ENCODE measurements at regions not wholly inside any gene's neighbourhood (a gene's known extent, or its start where the extent isn't known, plus 50 kb on each side); places are given as distances from the start of the nearest gene placed in this dataset.

DNA sequence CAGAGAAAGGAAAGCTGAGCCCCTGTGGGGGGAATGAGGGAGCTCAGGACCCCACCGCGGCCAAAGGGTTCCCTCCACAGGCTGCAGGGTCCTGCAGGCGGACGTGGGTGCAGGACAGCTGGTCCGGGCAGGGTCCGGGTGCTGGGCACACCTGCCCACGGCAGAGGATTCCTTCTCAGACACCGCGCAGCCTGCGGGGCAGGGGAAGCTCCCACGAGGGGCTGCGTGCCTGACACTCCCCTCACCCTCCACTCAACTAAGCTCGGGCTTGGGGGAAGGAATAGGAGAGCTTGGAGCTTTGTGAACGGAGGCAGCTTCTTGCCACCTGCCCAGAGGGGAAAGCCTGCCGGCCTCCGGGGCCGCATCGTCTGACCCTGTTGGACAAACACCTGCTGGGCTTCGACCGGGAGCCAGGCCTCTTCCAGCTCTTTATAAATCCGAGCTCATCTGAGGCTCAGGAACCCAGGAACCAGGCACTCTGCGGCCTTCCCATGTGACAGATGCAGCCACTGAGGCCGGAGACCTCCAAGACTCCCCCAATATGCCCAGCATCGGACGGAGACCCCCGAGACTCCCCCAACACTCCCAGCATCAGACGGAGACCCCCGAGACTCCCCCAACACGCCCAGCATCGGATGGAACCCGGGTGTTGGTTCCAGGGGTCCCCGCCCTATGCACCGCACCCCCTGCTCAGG lies 97.3 kb downstream of the PDGFA start:
- DNase-seq (ENCODE audit: low read depth in 2 of 2, low spot score in 1 of 2) = no peak

DNA sequence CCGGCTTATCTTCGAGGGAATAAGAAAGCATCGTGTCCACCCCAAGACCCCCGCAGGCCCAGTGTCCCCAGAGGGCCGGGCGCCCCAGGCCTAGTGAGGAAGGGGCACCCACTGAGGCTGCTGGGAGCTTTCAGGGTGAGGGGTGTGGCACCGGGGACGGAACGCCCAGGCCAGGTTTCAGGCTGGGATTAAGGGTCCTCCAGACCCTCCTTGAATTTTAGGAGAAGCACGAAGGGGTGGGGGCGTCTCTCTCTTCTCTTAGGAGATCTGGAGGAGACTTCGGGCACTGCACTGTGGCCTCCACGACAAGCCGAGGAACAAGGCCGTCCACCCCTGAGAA lies 96.8 kb downstream of the PDGFA start:
- DNase-seq (ENCODE audit: low read depth in 2 of 2, low spot score in 1 of 2) = no peak

DNA sequence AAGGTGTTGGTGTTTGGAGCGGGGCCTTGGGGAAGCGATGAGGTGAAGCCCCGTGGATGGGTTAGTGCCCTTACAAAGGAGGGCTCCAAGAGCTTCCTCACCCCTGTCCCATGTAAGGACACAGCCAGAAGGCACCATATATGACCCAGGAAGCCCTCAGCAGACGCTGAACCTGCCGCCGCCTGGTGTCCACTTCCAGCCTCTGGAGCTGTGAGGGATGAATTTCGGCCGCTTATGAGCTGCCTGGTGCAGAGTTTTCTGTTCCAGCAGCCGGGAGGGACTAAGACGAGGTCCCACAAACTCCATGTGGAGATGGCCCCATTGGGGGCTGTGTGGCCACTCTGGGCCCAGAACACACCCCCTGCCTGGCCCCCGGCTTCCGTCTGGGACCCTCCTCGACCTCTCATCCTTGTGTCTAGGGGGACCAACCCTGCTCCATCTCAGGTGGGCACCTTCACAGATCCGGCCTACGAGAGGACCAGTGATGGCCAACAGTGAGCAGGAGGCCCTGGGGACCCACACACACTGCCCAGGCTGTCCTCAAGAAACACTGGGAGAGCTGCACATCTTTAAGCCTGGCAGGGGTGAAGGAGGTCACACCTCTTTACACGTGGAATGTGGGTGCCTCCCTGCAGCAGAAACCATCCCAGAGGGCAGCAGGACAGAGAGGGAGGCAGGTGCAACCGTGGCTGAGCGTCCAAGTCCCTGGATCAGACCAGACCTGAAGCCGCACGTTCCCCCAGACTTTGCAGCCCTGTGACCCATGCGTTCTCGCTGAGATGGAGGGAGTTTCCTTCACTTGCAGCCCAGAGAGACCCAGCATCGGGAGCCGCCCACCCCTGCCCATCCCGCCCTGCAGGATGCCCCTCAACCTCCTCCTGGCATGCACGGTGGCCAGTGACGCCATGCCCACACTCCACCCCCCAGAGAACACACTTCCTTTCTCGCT lies 96.1 kb downstream of the PDGFA start:
- no peak for DNase-seq (ENCODE audit: low read depth in 2 of 2, low spot score in 1 of 2)

DNA sequence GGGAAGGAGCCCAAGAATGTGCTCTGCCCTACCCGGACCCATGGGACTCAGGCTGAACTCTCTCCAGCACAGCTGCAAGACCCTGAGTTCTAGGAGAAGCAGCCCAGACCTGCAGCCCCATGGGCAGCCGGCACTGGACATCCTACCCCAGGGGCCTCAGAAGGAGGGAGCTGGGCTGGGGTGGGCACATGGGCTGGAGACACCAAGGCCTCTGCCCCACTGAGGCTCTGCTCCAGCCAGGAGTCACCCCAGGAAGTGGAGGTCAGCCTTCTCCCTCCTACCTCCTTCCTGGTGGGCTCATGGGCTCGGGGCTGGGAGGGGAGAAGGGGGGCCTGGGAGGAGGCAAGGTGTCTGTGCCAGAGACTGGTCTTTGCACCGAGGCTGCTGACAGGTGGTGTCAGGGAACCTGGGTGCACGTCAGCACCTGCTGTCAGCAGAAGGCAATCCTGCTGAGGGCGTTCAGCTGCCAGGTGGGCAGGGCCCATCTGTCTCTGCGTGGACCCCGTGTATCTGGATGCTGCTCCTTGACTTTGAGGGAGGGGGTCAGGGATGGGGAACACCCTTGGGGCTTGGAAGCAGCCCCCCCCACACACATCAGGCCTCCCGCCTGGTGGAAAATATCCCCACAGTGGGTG lies 95.2 kb downstream of the PDGFA start:
- no peak for DNase-seq (ENCODE audit: low read depth in 2 of 2, low spot score in 1 of 2)

DNA sequence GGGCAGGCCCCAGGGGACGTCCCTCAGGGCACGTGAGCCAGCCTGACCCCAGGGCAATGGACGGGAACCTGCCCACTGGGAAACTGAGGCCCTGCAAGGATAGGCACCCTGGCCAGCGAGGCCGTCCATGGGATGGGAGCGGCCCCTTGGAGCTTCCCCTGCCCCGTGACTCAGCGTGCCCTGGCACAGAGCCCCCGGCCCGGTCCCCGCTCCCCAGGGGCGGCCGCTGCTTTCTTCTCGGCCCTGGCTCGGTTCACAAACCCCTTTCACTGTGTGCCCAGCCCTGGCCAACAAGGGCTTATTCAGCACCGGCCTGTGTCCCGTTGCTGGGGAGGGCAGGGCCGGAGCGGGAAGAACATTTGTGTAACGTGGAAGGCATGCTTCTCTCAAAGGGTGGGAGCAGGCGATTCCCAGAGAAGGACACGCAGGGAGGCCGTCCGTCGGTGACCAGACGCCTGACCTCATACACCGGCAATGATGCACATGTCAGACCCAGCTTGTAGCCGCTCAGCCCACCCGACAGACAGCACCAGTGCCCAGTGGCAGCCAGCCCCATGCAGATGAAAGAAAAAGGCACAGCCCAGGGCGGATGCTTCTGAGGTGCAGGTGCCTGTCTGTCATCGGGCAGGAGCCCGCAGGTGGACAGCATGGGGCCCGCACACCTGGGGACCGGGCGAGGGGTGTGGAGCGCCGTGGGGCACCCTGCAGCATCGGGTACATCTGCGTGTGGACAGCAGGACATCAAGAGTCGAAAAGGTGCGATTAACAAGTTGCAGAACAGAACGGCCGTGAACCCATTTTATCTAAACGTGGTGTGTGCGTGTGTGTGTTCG lies 94.5 kb downstream of the PDGFA start:
- DNase-seq (ENCODE audit: low read depth in 2 of 2, low spot score in 1 of 2) = no peak

DNA sequence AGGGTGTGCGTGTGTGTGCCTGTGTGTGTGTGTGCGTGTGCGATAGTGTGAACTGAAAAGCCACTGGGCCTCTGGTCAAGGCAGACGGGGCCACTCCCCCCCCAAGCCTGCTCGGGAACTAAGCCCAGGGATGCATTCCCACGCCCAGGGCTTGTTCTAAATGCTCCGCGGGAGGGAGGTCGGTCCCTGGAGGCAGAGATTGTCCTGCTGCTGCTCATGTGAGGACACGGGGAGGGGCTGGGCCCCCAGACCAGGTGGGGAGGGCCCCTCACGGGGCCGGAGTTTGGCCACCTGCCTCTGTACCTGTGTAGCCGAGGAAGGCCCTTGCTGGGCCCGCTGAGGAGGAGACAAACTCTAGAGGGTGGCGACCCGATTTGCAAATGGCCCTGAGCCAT lies 93.9 kb downstream of the PDGFA start:
- DNase-seq (ENCODE audit: low read depth in 2 of 2, low spot score in 1 of 2) = no peak

DNA sequence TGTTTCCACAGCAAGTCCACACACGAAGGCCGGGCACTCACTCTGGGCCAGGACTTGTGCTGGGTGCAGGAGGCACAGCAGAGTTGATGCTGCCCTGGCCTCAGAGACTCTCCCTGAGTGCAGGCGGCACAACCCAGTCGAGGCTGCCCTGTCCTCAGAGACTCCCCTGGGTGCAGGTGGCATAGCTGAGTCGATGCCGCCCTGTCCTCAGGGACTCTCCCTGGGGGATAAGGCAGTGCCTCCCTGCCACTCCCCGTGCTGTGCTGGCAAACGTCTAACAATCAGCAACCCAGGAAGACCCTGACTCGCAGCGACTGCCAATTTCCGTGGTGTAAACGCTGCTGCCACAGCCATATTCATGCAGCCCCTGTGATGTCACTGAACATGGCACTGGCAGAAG lies 93.1 kb downstream of the PDGFA start:
- no peak for DNase-seq (ENCODE audit: low read depth in 2 of 2, low spot score in 1 of 2)

DNA sequence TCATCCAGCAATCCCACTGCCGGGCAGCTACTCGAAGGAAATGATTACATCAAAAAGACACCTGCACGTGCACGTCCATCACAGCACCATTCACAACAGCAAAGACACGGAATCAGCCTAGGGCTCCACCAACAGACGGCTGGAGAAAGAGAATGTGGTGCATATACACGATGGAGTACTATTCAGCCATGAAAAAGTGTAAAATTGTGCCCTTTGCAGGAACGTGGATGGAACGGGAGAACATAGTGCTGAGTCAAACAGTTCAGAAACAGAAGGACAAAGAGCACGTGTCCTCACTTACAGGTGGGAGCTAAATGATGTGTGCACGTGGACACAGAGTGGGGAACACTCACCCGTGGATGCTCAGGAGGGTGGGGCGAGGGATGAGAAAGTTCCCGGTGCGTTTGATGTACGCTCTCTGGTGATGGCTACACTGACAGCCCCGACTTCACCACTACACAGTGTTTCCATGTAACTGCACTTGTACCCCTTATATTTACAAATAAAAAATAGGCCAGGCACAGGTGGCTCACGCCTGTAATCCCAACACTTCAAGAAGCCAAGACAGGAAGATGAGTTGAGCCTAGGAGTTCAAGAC lies 92.0 kb downstream of the PDGFA start:
- no peak for DNase-seq (ENCODE audit: low read depth in 2 of 2, low spot score in 1 of 2)

DNA sequence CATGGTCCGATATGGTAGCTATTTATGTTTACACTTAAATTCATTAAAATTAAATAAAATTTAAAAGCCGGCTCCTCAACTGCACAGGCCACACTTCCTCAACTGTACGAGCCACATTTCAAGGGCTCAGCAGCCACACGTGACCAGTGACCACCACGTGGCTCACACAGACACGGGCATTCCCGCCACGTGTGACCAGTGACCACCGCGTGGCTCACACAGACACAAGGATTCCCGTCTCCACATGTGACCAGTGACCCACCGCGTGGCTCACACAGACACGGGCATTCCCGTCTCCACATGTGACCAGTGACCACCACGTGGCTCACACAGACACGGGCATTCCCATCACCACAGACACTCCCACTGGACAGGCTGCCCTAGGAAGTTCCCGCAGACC lies 91.3 kb downstream of the PDGFA start:
- no peak for DNase-seq (ENCODE audit: low read depth in 2 of 2, low spot score in 1 of 2)

DNA sequence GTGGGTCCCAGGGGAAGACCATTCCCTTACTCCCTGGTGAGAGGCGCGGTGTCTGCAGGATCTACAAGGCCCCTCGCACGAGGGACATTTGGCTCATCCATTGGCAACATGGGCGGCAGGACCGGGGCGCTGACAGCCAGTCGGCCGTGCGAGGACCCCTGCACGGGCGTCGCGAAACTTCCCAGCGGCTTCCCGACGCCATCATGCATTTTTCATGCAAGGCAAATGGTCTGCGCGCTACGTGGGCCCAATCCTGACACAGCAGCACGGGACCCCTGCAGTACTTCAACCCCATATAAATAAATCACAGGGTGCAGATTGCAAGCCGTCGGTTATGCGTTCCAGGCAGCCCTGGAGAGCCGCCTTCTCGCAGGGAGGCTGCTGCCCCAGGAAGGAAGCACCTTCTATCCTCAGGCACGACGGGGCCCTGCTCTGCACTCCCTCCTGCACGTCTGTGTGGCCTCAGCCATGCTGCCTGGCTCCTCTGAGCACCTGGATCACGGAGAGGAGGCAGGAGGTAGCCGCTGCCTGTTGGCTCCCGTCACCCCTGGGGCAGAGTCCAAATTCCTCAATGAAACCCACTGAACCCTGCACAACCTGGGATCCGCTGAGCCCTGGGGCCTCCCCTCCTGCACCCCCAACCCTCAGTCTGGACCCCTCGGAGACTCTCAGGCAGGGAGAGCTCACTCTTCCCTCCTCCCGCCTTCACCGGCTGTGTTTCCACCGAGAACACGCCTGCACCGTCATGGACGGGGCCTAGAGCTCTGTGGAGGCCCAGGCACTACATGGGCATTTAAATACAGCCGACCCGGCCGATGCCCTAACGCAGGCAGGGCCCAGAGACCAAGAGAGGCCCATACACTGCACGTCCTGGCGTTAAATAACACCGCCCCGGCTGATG lies 90.5 kb downstream of the PDGFA start:
- no peak for DNase-seq (ENCODE audit: low read depth in 2 of 2, low spot score in 1 of 2)

DNA sequence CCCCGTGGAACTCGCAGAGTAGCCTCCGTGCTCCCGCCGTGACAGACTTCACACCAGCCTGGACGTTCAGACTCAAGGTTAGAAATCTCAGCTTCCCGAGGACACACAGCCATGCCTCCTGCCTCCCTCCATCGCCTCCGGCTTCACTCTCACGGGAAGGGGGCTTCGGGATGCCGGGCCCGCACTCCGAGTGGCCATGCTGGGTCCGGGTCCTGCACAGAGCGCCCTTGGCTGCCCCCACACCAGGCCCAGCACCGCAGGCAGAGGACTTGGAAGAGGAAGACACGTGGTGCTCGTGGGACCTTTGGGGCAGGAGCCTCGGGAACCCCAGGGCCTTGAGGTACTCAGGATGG lies 89.8 kb downstream of the PDGFA start:
- DNase-seq (ENCODE audit: low read depth in 2 of 2, low spot score in 1 of 2) = no peak

DNA sequence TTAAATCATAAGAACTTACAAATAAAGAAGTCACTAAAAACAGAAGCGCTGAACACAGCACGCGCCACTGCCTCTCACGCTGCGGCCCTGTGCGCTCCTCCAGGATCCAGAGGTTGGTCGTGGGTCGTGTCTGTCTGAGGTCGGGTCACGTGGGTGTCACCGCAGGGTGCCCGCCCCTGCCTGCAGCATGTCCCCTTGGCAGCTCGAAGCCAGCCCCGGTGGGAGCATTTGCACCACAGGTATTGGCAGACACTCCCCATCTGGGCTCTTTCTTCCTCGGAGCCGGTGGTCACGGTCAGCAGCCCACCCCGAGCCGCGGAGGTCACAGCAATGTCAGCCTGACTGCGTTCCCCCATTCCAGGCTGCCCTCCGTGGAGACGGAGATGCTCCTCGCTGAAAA lies 88.6 kb downstream of the PDGFA start:
- DNase-seq (ENCODE audit: low read depth in 2 of 2, low spot score in 1 of 2) = no peak

DNA sequence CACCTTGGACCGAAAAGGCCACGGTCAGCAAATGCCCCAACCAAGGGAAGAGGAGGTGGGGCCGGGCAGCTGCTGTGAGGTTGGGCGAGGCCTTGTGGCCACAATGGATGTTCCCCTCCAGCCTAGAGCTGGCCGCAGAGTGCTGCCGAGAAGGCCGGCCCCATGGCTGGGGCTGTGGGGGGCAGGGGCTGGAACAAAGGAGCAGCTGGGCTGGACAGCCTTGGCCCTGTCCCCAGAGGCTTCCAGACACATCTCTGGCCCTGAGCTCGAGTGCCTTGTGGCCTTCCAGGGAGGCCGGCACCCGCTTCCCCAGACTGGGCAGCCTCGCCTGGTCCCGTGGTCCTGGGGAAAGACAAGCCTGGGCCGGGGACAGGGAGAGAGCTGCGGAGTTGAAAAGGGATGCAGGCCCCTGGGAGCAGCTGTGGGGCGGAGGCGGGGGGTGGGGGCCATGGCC lies 88.0 kb downstream of the PDGFA start:
- no peak for DNase-seq (ENCODE audit: low read depth in 2 of 2, low spot score in 1 of 2)

DNA sequence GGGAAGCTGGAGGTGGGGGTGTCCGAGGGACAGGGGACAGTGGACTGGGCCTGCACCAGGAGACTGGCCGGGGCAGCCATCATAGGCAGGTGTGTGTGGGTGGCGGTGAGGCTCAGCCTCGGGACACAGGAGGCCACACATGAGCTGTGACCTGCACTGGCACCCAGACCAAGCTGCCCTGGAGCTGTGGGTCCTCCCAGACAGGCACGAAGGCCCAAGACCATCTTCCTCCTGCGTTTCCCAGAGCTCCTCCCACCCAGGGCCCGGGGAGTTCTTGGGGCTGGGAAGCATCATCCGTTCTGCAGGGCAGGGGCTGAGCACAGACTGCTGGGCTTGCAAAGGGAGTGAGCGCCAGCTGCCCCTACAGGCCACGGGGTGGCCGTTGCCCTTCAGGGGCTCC lies 87.4 kb downstream of the PDGFA start:
- no peak for DNase-seq (ENCODE audit: low read depth in 2 of 2, low spot score in 1 of 2)

DNA sequence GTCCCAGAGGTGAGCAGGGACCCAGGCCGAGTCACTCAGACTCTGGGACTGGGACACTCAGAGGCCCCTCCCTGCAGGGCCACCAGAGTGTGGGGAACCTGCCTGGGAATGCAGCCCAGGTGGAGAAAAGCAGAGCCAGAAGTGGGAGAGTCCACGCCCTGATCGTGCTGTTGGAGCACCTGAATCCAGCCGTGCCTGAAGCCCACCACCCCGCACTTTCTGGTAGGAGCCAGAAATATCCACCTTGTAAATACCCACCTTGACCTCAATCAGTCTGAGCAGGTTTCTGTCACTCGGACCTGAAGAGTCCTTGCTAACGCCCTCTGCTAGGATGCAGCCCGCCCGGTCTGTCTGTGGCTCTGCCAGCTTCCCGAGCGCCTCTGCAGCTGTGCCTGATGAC lies 86.7 kb downstream of the PDGFA start:
- DNase-seq (ENCODE audit: low read depth in 2 of 2, low spot score in 1 of 2) = no peak

DNA sequence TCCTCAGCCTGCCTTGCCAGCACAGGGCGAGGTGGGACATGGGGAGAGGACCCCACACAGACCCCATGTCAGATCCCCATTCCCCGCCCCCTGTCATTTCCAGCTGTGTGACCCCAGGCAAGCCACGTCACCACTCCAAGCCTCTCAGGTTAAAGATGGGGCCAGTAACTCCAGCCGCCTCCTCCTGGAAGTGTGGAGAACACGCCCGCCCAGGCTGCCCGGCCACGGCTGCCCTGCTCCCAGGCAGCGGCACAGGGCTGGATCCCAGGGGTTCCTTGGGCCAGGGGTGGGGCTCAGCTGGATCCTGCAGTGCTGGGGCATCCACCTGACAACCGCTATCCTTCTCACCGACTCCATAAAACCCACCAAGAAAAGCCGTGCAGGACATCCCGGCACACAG lies 86.1 kb downstream of the PDGFA start:
- DNase-seq (ENCODE audit: low read depth in 2 of 2, low spot score in 1 of 2) = no peak

DNA sequence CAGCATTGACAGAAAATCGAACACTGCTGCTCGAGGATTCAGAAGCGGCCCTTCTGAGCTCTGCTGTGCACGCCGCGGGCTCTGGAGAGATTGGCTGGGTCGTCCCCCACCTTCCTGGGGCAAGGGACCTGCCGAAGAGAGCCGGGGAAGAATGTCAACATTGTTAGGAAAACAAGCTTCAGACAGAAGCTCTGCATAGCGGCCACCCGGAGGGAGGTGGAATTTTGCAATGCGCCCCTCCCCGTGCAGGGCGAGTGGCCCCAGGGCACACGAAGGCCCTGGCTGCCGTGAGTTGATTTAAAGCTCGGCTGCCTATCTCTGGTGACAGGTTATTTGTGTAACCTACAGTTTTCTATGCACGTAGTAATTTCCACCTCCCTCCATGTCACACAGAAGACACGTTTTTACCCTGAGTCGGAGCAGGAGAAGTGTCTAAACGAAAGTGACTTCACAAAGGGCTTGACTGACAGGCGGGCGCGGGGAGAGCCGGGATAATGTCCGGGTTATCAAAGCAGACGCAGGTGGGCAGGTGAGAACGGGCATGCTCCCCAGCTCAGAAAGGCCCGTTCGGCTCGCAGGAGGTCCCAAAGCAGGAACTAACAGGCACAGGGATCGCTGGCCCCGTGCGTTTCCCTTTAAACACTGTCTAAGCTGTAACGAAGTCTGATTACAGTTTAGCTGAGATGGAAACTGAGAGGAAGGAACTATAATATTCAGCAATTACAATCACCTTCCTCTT lies 84.6 kb downstream of the PDGFA start:
- DNase-seq (ENCODE audit: low read depth in 2 of 2, low spot score in 1 of 2) = no peak

DNA sequence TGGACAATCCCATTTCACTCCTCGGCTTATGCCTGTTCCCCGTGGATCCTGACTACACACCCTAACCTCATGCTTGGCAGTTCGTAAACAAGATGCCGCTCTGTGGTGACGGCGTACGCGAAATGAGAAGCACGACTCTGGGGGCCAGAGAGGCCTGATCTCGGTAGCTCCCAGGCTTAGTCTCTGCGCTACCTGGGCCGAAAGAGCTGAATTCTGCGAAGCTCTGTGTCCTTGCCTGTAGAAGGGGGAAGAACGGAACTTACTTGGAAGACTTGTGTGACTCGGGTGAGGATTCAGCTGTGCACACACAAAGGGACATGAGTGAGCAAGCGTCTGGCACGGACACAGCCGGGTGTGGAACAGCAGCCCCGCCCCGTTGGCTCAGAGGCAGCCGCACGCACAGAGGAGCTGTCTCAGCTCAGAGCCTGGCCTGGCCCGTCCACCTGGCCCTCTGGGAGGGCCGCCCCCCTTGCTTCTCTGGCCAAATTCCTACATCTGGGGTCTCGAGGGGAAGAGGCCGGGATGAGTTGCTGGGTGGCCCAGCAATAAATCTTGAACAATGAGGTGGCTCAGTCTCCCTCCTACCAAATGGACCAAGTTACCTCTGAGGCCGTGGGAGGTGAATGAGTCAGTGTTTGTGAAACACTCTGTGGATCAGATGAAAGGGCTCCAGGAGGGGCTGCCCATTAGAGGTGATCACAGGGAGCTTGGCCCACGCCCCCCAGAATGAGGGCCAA lies 83.8 kb downstream of the PDGFA start:
- DNase-seq (ENCODE audit: low read depth in 2 of 2, low spot score in 1 of 2) = no peak
